Mesendoderm (in vitro differentiated cells): ENCODE measurements at regions not wholly inside any gene's neighbourhood (a gene's known extent, or its start where the extent isn't known, plus 50 kb on each side); places are given as distances from the start of the nearest gene placed in this dataset.
"Not testable (repeated sequence)": the region's sequence is repeated elsewhere in the genome, so short reads cannot be mapped to it uniquely, and the experiment has no call there.

Experiments used
- DNase-seq: peaks from one replicate; pipeline ENCODE4 v3.0.0; 2013
- H2AK5ac ChIP-seq: 2 replicates; pipeline ENCODE4 v1.6.1; 2013; ENCODE audit warnings: low read length, inconsistent platforms
- H2BK120ac ChIP-seq: 2 replicates; pipeline ENCODE4 v1.6.1; 2013; ENCODE audit warnings: low read depth, mild to moderate bottlenecking, low read length, moderate library complexity, mixed read lengths
- H2BK15ac ChIP-seq: replicated peaks from 2 replicates; pipeline ENCODE4 v1.6.1; 2013; ENCODE audit warnings: low read depth, mild to moderate bottlenecking, moderate library complexity
- H2BK5ac ChIP-seq: 2 replicates; pipeline ENCODE4 v1.6.1; 2013; ENCODE audit warnings: low read length, inconsistent platforms
- H3K18ac ChIP-seq: 2 replicates; pipeline ENCODE4 v1.6.1; 2013; ENCODE audit warnings: mild to moderate bottlenecking, low read length, mixed read lengths
- H3K23ac ChIP-seq: one replicate; pipeline ENCODE4 v1.6.1; 2013; ENCODE audit warnings: low read length
- H3K27ac ChIP-seq: 2 replicates; pipeline ENCODE4 v1.5.1; 2013; ENCODE audit warnings: low read depth, mild to moderate bottlenecking, inconsistent platforms, low read length, moderate library complexity
- H3K27me3 ChIP-seq: 2 replicates; pipeline ENCODE4 v1.6.1; 2013; ENCODE audit warnings: low read length, control low read depth, mild to moderate bottlenecking, inconsistent platforms; ENCODE audit not compliant: insufficient read depth, poor library complexity
- H3K36me3 ChIP-seq: 2 replicates; pipeline ENCODE4 v1.6.1; 2013; ENCODE audit warnings: low read length, inconsistent platforms; ENCODE audit not compliant: control insufficient read depth, insufficient read depth
- H3K4ac ChIP-seq: one replicate; pipeline ENCODE4 v1.6.1; 2013; ENCODE audit warnings: low read depth, mild to moderate bottlenecking, low read length, moderate library complexity
- H3K4me1 ChIP-seq: 2 replicates; pipeline ENCODE4 v1.6.1; 2013; ENCODE audit warnings: low read depth, low read length, inconsistent platforms; ENCODE audit not compliant: control insufficient read depth
- H3K4me2 ChIP-seq: 2 replicates; pipeline ENCODE4 v1.6.1; 2013; ENCODE audit warnings: low read length
- H3K4me3 ChIP-seq: 2 replicates; pipeline ENCODE4 v1.5.1; 2013; ENCODE audit warnings: mild to moderate bottlenecking, low read length
- H3K56ac ChIP-seq: one replicate; pipeline ENCODE4 v1.6.1; 2013; ENCODE audit warnings: low read length
- H3K79me1 ChIP-seq: 2 replicates; pipeline ENCODE4 v1.6.1; 2013; ENCODE audit warnings: low read length, inconsistent platforms
- H3K79me2 ChIP-seq: 2 replicates; pipeline ENCODE4 v1.6.1; 2013; ENCODE audit warnings: mild to moderate bottlenecking, low read length; ENCODE audit not compliant: control insufficient read depth, insufficient read depth
- H3K9ac ChIP-seq: 2 replicates; pipeline ENCODE4 v1.6.1; 2013; ENCODE audit warnings: low read length, inconsistent platforms
- H4K5ac ChIP-seq: one replicate; pipeline ENCODE4 v1.6.1; 2013; ENCODE audit warnings: low read length
- H4K8ac ChIP-seq: one replicate; pipeline ENCODE4 v1.6.1; 2013; ENCODE audit warnings: low read depth, mild to moderate bottlenecking, control low read depth, low read length, moderate library complexity
- WGBS: extraction: QIAGEN DNeasy Blood & Tissue Kit; methylation state at CpG from one replicate; pipeline ENCODE4 v1.1.7; 2013; ENCODE audit warnings: low lambda C conversion rate, missing lambda C conversion rate; ENCODE audit not compliant: insufficient coverage; ENCODE audit errors: extremely low coverage; 5-methylcytosine and 5-hydroxymethylcytosine counted together

DNA sequence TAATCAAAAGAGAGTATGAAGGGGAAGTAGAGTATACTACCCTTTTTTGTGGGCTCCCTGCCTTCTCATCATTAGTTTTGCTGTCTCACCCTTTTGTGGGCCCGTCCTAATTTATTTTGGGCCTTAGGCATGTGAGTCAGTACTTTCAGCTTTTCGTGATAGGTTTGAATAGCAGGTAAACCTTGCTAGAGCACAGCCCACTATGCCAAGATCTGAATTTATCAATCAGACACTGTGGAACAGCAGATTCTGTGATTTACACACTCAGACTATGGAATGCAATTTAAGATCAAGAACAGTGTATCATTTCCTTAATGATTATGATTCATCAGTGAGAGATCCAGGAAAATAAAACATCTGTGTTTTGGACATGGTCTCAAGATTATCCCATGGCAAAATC is 1117.1 kb downstream of the KHDRBS2 start:
- H3K23ac ChIP-seq: no peak overlapping the region
- no peak overlapping the region for H3K27ac ChIP-seq
- H3K18ac ChIP-seq: no peak overlapping the region
- WGBS: no CpG with 5 or more reads among the region's 2 CpGs
- H4K8ac ChIP-seq: no peak overlapping the region
- H3K9ac ChIP-seq: no peak overlapping the region
- no peaks in the 10 kb centered on the region for H3K79me1 ChIP-seq
- no peak overlapping the region for H2BK15ac ChIP-seq
- no peak overlapping the region for H2BK5ac ChIP-seq
- H3K4me3 ChIP-seq: no peak overlapping the region
- H3K4me1 ChIP-seq: no peaks in the 10 kb centered on the region
- H2BK120ac ChIP-seq: no peak overlapping the region
- no peak overlapping the region for H4K5ac ChIP-seq
- H3K27me3 ChIP-seq: no peaks in the 10 kb centered on the region
- H3K4me2 ChIP-seq: no peak overlapping the region
- no peaks in the 10 kb centered on the region for H3K79me2 ChIP-seq
- DNase-seq: no peak
- no peaks in the 10 kb centered on the region for H3K36me3 ChIP-seq
- no peak overlapping the region for H3K4ac ChIP-seq
- H2AK5ac ChIP-seq: no peak overlapping the region
- H3K56ac ChIP-seq: no peak overlapping the region

DNA sequence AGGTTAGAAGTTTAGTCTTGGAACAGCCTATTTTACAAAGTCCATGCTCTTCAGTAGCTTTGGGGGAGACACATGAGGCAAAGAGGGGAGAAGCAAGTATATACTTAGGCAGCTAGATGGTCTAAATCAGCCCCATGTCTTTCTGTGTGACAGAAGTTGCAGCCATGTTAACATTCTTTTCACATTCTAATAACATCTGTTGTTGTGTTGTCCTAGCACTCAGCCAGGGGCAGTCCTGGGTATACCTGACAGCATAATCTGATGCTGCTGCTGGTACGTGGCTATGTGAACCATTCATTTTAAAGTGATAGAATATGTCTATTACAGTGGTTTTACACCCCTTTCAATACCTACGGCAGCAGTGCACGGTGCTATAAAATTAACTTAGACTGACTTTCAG is 1137.0 kb downstream of the KHDRBS2 start:
- not testable (repeated sequence) for H3K9ac ChIP-seq, H3K4me2 ChIP-seq, H3K56ac ChIP-seq, H3K27me3 ChIP-seq, H3K4ac ChIP-seq, H3K27ac ChIP-seq, H2BK15ac ChIP-seq, H4K5ac ChIP-seq, H4K8ac ChIP-seq, H3K18ac ChIP-seq, H2AK5ac ChIP-seq, H3K4me1 ChIP-seq, H3K36me3 ChIP-seq, H2BK5ac ChIP-seq, DNase-seq, H3K4me3 ChIP-seq, H2BK120ac ChIP-seq, H3K23ac ChIP-seq, H3K79me2 ChIP-seq, H3K79me1 ChIP-seq
- WGBS: no CpG with 5 or more reads among the region's 3 CpGs

DNA sequence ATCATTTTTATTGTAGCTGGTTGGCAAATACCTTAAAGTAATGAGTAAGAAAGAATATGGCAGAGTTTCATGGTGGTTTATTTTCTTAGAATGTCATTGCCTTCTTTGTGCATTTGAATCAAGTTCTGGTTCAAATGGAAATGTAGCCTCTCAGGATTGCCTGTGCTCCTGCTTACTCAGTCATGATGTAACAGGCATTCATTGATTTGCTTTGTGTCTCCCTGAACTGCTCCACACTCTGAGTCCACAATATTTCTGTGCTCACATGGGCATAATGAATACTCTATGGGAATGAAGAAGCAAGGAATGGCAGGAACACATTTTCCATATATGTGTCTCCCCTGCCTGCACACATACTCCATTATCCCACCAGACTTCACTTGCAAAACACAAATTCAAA is 1143.8 kb downstream of the KHDRBS2 start:
- not testable (repeated sequence) for H3K4ac ChIP-seq, H3K79me1 ChIP-seq

DNA sequence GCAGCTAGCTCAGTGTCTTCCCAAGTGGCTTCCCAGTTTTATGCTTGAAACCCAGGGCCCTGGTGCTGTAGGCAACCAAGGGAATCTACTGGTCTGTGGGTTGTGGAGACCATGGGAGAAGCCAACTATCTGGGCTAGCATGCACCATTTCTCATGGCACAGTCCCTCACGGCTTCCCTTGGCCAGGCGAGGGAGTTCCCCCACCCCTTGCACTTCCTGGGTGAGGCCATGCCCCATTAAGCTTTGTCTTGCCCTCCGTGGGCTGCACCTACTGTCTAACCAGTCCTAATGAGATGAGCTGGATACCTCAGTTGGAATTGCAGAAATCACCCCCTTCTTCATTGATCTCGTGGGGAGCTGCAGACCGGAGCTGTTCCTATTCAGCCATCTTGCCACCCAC is 1152.0 kb downstream of the KHDRBS2 start:
- no peak overlapping the region for H4K5ac ChIP-seq
- H2BK15ac ChIP-seq: no peak overlapping the region
- H2BK120ac ChIP-seq: no peak overlapping the region
- H4K8ac ChIP-seq: no peak overlapping the region
- no peak overlapping the region for H3K4me2 ChIP-seq
- no peak overlapping the region for H2AK5ac ChIP-seq
- no peak overlapping the region for H3K9ac ChIP-seq
- H3K36me3 ChIP-seq: no peaks in the 10 kb centered on the region
- H3K27me3 ChIP-seq: no peaks in the 10 kb centered on the region
- no peaks in the 10 kb centered on the region for H3K79me1 ChIP-seq
- no peak overlapping the region for H3K4ac ChIP-seq
- H3K4me3 ChIP-seq: no peak overlapping the region
- no peak for DNase-seq
- H3K79me2 ChIP-seq: no peaks in the 10 kb centered on the region
- no peak overlapping the region for H3K27ac ChIP-seq
- no peak overlapping the region for H2BK5ac ChIP-seq
- H3K4me1 ChIP-seq: no peaks in the 10 kb centered on the region
- no CpG with 5 or more reads among the region's 5 CpGs for WGBS
- H3K23ac ChIP-seq: no peak overlapping the region
- no peak overlapping the region for H3K56ac ChIP-seq
- H3K18ac ChIP-seq: no peak overlapping the region

More for the DNA sequence above, 1143.8 kb downstream of the KHDRBS2 start:
- H3K4me1 ChIP-seq, H3K27ac ChIP-seq, H4K8ac ChIP-seq, H3K23ac ChIP-seq, H3K18ac ChIP-seq, DNase-seq, H2AK5ac ChIP-seq, H3K27me3 ChIP-seq, H3K9ac ChIP-seq, H3K4me3 ChIP-seq, H3K79me2 ChIP-seq, H3K4me2 ChIP-seq, H2BK15ac ChIP-seq, H3K56ac ChIP-seq, H2BK5ac ChIP-seq, H4K5ac ChIP-seq, H3K36me3 ChIP-seq, H2BK120ac ChIP-seq: not testable (repeated sequence)

DNA sequence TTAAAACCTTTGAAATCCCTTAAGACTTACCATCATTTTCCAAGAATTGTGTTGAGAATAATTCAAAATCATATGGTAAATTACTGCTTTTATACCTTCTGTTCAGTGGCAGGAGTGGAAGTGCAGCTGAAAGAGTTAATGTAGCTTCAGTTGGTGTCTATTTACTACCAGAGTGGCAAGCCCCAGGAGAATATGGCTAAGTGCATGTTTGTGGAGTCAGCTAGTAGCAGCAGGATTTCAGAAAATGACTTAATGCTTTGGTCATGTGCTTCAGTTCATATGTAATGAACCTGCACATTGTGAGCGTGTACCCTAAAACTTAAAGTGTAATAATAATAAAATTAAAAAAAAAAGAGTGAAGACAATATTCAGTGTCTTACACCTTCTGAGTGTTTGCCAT is 1171.8 kb downstream of the KHDRBS2 start:
- not testable (repeated sequence) for H3K36me3 ChIP-seq, H3K27ac ChIP-seq, H2AK5ac ChIP-seq, H3K79me1 ChIP-seq, H3K4me1 ChIP-seq, H4K5ac ChIP-seq, H2BK5ac ChIP-seq, H4K8ac ChIP-seq, H3K56ac ChIP-seq, H3K18ac ChIP-seq, H2BK120ac ChIP-seq, H3K27me3 ChIP-seq, H2BK15ac ChIP-seq, H3K79me2 ChIP-seq, H3K4me2 ChIP-seq, DNase-seq, H3K4ac ChIP-seq, H3K23ac ChIP-seq, H3K4me3 ChIP-seq, H3K9ac ChIP-seq
- WGBS: no CpG with 5 or more reads among the region's 1 CpG

DNA sequence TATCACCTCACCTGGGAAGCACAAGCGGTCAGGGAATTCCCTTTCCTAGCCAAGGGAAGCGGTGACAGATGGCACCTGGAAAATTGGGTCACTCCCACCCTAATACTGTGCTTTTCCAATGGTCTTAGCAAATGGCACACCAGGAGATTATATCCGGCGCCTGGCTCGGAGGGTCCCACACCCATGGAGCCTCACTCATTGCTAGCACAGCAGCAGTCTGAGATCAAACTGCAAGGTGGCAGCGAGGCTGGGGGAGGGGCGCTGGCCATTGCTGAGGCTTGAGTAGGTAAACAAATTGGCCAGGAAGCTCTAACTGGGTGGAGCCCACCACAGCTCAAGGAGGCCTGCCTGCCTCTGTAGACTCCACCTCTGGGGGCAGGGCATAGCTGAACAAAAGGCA is 1178.1 kb downstream of the KHDRBS2 start:
- DNase-seq, H3K79me1 ChIP-seq, H2BK5ac ChIP-seq, H2BK15ac ChIP-seq, H3K27ac ChIP-seq, H3K4me2 ChIP-seq, H2AK5ac ChIP-seq, H3K4ac ChIP-seq, H3K27me3 ChIP-seq, H3K56ac ChIP-seq, H3K9ac ChIP-seq, H2BK120ac ChIP-seq, H3K36me3 ChIP-seq, H3K79me2 ChIP-seq, H3K23ac ChIP-seq, H3K18ac ChIP-seq, H4K8ac ChIP-seq, H3K4me3 ChIP-seq, H3K4me1 ChIP-seq, H4K5ac ChIP-seq: not testable (repeated sequence)
- no CpG with 5 or more reads among the region's 7 CpGs for WGBS
